ENCODE measurements at regions not wholly inside any gene's neighbourhood (a gene's known extent, or its start where the extent isn't known, plus 50 kb on each side); places are given as distances from the start of the nearest gene placed in this dataset.

DNA sequence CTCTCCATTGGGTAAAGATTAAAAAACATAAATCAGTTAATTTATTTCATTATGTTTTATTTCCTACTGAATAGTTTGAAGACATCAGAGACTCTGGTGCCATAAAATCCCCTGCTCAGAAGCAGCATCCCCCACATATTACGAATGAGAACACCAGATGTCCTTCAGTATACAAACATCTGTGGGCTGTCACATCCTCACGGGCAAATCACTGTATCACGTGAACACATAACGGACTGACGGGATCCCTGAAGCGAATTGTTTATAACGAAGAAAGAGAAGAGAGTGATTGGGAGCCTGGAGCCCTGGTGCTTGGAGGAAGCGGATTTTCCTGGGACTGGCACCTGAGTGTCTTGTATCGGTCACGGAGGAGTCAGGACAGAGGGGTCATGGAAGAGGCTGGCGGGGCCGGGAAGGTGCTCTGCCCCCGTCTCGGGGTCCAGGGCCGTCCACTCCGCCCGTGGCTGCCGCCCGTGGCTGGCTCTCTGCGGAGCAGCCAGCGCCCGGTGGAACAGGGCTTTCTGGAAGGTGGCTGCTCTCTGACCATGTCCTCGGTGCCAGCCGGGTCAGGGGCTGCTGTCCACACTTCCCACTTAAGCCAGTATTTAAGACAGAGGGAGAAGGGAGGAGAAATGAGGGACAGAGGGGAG lies 452.7 kb upstream of the FAT1 start:
- no peaks in the 10 kb centered on the region for H3K36me3 ChIP-seq (ENCODE audit: insufficient read depth, insufficient read length, low read length)
- no peaks in the 10 kb centered on the region for H3K4me1 ChIP-seq (ENCODE audit: insufficient read depth, insufficient read length)
- H3K27me3 ChIP-seq (ENCODE audit: insufficient read depth, insufficient read length) = no peaks in the 10 kb centered on the region
- H3K4me3 ChIP-seq (ENCODE audit: insufficient read length, low read depth) = no peak overlapping the region
- TF ChIP-seq ZNF274 (IDR thresholded peaks at IDR 0.05; ENCODE audit: low read depth, low read length) (no peak), YY1 (IDR thresholded peaks at IDR 0.05; ENCODE audit: insufficient read depth, insufficient read length) (no peak), SUZ12 (IDR thresholded peaks at IDR 0.05; ENCODE audit: extremely low read depth, insufficient read depth, insufficient read length) (no peak)
- no peak overlapping the region for H3K9ac ChIP-seq (ENCODE audit: insufficient read length, low read depth)
- no peaks in the 10 kb centered on the region for H3K9me3 ChIP-seq (ENCODE audit: insufficient read depth, low read length)
- DNase-seq (ENCODE audit: low read depth, low spot score) = no peak

DNA sequence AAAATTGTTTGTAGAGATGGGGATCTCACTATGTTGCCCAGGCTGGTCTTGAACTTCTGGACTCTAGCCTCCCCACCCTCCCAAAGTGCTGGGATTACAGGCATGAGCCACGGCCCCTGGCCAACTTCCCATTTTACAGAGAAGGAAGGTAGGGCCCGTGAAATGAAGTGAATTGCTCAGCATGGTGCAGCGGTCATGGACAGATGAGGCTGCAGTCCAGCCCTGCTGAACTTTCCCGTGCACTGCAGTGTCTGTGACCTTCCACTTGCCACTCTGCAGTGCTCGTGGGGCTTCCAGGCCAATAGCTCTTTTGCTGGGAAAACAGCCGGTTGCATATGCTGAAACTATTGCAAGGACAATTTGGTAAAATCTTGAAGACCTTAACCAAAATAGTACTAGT lies 454.4 kb upstream of the FAT1 start:
- TF ChIP-seq ZNF274 (IDR thresholded peaks at IDR 0.05; ENCODE audit: low read depth, low read length) (no peak), YY1 (IDR thresholded peaks at IDR 0.05; ENCODE audit: insufficient read depth, insufficient read length) (no peak), SUZ12 (IDR thresholded peaks at IDR 0.05; ENCODE audit: extremely low read depth, insufficient read depth, insufficient read length) (no peak)
- no peaks in the 10 kb centered on the region for H3K27me3 ChIP-seq (ENCODE audit: insufficient read depth, insufficient read length)
- H3K4me1 ChIP-seq (ENCODE audit: insufficient read depth, insufficient read length) = no peaks in the 10 kb centered on the region
- H3K36me3 ChIP-seq (ENCODE audit: insufficient read depth, insufficient read length, low read length) = no peaks in the 10 kb centered on the region
- H3K9me3 ChIP-seq (ENCODE audit: insufficient read depth, low read length) = no peaks in the 10 kb centered on the region
- no peak for DNase-seq (ENCODE audit: low read depth, low spot score)
- no peak overlapping the region for H3K4me3 ChIP-seq (ENCODE audit: insufficient read length, low read depth)
- no peak overlapping the region for H3K9ac ChIP-seq (ENCODE audit: insufficient read length, low read depth)

DNA sequence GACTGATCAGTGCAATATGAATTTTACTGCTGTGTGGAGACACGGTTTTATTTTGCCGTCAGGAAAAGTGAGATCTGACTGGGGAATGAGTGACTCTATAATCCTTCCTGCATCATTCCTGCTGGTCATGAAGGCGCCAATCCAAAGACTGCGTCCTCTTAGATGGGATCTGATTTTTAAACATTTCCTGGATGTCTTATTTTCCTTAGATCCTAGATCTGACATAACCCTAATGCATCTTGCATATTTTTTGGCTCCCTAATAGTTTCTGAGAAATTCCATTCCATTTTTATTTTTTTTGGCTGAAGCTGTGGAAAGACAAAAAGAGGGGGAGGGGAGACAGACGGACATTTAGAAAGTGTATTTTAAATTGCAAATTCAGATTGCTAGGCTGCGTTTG lies 454.9 kb upstream of the FAT1 start:
- Histone ChIP-seq H3K4me1 (ENCODE audit: insufficient read depth, insufficient read length) (no peaks in the 10 kb centered on the region), H3K9me3 (ENCODE audit: insufficient read depth, low read length) (no peaks in the 10 kb centered on the region), H3K36me3 (ENCODE audit: insufficient read depth, insufficient read length, low read length) (no peaks in the 10 kb centered on the region), H3K4me3 (ENCODE audit: insufficient read length, low read depth) (no peak overlapping the region), H3K9ac (ENCODE audit: insufficient read length, low read depth) (no peak overlapping the region), H3K27me3 (ENCODE audit: insufficient read depth, insufficient read length) (no peaks in the 10 kb centered on the region)
- DNase-seq (ENCODE audit: low read depth, low spot score) = no peak
- TF ChIP-seq YY1 (IDR thresholded peaks at IDR 0.05; ENCODE audit: insufficient read depth, insufficient read length) (no peak), SUZ12 (IDR thresholded peaks at IDR 0.05; ENCODE audit: extremely low read depth, insufficient read depth, insufficient read length) (no peak), ZNF274 (IDR thresholded peaks at IDR 0.05; ENCODE audit: low read depth, low read length) (no peak)

DNA sequence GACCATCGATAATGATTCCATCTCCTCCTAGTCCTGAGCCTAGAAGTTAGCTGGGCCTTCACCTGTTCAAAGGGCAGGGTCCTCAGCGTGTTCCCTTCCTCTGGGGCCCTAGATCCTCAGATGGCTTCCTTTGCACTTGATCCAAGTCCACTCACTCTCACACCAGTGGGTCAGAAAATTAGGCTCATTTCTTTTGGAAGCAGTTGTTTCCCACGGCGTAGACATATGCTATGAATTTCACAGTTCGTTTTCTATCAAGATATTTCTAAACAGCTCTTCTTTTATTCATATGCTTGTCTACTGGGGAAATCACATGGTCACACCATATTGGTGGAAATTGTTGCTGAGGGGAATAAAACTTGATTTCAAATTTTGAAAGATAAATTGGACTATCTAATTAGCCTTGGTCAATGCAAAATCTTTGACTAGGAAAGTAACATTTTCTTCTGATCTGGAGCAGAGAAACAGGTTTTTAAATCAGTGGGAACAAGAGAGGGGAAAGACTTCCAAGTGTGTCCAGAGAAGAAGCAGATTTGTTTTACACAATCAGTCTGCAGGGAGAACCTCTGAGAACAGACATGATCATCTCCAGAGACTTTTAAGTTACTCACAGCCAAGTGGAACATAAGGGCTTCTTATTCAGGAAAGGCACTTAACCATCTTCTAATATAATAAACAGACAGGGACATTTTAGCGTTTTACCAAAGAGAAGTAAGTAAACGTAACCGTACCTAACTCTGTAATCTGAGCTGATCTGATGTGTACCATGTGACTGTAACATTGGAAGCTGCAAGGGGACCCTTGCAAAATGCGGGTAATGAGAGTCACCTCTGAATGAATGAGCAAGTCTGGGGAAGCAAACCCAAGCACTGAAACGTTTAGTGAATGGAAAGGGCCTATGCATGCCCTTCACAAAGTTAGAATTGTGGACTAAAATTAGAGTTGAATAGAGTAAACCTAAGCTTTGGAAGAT lies 455.7 kb upstream of the FAT1 start:
- Histone ChIP-seq H3K4me3 (ENCODE audit: insufficient read length, low read depth) (no peak overlapping the region), H3K9ac (ENCODE audit: insufficient read length, low read depth) (no peak overlapping the region), H3K4me1 (ENCODE audit: insufficient read depth, insufficient read length) (no peaks in the 10 kb centered on the region), H3K27me3 (ENCODE audit: insufficient read depth, insufficient read length) (no peaks in the 10 kb centered on the region), H3K9me3 (ENCODE audit: insufficient read depth, low read length) (no peaks in the 10 kb centered on the region), H3K36me3 (ENCODE audit: insufficient read depth, insufficient read length, low read length) (no peaks in the 10 kb centered on the region)
- DNase-seq (ENCODE audit: low read depth, low spot score) = no peak
- no peak for TF ChIP-seq ZNF274 (IDR thresholded peaks at IDR 0.05; ENCODE audit: low read depth, low read length)
- TF ChIP-seq SUZ12 (IDR thresholded peaks at IDR 0.05; ENCODE audit: extremely low read depth, insufficient read depth, insufficient read length) = no peak
- no peak for TF ChIP-seq YY1 (IDR thresholded peaks at IDR 0.05; ENCODE audit: insufficient read depth, insufficient read length)

DNA sequence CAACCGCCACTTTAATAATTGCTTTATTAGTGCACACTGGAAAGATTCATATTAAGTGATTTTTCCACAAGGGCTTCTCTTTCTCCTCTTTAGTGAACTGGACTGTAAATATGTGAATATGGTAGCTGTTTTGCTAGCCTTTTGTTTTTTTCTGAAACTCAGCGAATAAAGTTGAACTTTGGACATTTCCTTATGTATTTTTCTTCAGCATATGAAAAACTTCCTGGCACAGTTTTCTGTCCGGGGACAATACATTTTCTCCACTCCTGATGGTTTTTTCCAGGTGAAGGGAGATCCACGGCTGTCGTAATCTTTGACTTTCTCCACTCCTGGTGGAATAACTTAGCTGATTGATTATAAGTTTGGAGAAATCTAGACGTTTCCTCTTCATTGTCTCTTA lies 457.4 kb upstream of the FAT1 start:
- Histone ChIP-seq H3K27me3 (ENCODE audit: insufficient read depth, insufficient read length) (no peaks in the 10 kb centered on the region), H3K4me1 (ENCODE audit: insufficient read depth, insufficient read length) (no peaks in the 10 kb centered on the region), H3K4me3 (ENCODE audit: insufficient read length, low read depth) (no peak overlapping the region), H3K9ac (ENCODE audit: insufficient read length, low read depth) (no peak overlapping the region), H3K36me3 (ENCODE audit: insufficient read depth, insufficient read length, low read length) (no peaks in the 10 kb centered on the region), H3K9me3 (ENCODE audit: insufficient read depth, low read length) (no peaks in the 10 kb centered on the region)
- TF ChIP-seq ZNF274 (IDR thresholded peaks at IDR 0.05; ENCODE audit: low read depth, low read length) (no peak), SUZ12 (IDR thresholded peaks at IDR 0.05; ENCODE audit: extremely low read depth, insufficient read depth, insufficient read length) (no peak), YY1 (IDR thresholded peaks at IDR 0.05; ENCODE audit: insufficient read depth, insufficient read length) (no peak)
- DNase-seq (ENCODE audit: low read depth, low spot score) = no peak

DNA sequence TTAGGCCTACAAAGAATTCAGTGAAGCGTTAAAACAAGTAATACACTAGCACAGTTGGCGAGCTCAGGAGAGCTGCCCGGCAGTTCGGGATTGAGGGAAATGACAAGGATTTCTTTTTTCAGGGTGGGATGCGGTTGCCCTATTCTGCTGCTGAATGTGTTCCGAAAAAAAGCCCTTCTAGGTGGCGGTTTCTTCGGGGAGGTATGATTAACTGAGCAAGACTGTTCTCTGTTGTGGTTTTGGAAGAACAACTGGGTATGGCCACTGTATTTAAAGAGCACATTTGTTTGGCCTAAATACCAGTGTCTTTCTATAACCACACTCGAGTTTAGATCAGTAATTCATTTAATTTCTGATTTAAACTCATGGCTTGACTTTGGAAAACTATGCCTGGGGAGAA lies 459.7 kb upstream of the FAT1 start:
- Histone ChIP-seq H3K4me1 (ENCODE audit: insufficient read depth, insufficient read length) (no peaks in the 10 kb centered on the region), H3K9me3 (ENCODE audit: insufficient read depth, low read length) (no peaks in the 10 kb centered on the region), H3K36me3 (ENCODE audit: insufficient read depth, insufficient read length, low read length) (no peaks in the 10 kb centered on the region), H3K9ac (ENCODE audit: insufficient read length, low read depth) (no peak overlapping the region), H3K4me3 (ENCODE audit: insufficient read length, low read depth) (no peak overlapping the region), H3K27me3 (ENCODE audit: insufficient read depth, insufficient read length) (no peaks in the 10 kb centered on the region)
- no peak for TF ChIP-seq ZNF274 (IDR thresholded peaks at IDR 0.05; ENCODE audit: low read depth, low read length)
- TF ChIP-seq SUZ12 (IDR thresholded peaks at IDR 0.05; ENCODE audit: extremely low read depth, insufficient read depth, insufficient read length) = no peak
- TF ChIP-seq YY1 (IDR thresholded peaks at IDR 0.05; ENCODE audit: insufficient read depth, insufficient read length) = no peak
- DNase-seq (ENCODE audit: low read depth, low spot score) = no peak

DNA sequence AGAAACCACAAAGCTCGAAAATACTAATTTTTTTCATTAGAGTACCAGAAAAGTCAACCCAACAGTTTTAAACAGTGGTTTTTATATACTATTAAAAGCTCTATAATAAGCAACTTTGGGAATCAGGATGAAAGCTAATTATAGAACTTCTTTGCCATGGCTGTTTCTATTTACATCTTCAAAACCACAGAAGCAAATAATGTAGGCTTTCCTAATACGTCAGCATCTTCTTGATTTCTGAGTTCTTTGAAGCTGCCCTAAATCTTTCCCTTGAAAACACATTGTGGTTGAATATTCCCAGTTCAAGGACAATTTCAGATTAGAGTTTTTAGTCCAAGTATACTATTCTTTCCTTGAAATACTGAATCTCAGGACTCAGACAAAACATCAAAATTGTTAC lies 460.2 kb upstream of the FAT1 start:
- no peak for DNase-seq (ENCODE audit: low read depth, low spot score)
- no peak overlapping the region for H3K4me3 ChIP-seq (ENCODE audit: insufficient read length, low read depth)
- no peaks in the 10 kb centered on the region for H3K36me3 ChIP-seq (ENCODE audit: insufficient read depth, insufficient read length, low read length)
- H3K9ac ChIP-seq (ENCODE audit: insufficient read length, low read depth) = no peak overlapping the region
- no peak for TF ChIP-seq ZNF274 (IDR thresholded peaks at IDR 0.05; ENCODE audit: low read depth, low read length)
- no peak for TF ChIP-seq YY1 (IDR thresholded peaks at IDR 0.05; ENCODE audit: insufficient read depth, insufficient read length)
- TF ChIP-seq SUZ12 (IDR thresholded peaks at IDR 0.05; ENCODE audit: extremely low read depth, insufficient read depth, insufficient read length) = no peak
- H3K9me3 ChIP-seq (ENCODE audit: insufficient read depth, low read length) = no peaks in the 10 kb centered on the region
- no peaks in the 10 kb centered on the region for H3K4me1 ChIP-seq (ENCODE audit: insufficient read depth, insufficient read length)
- H3K27me3 ChIP-seq (ENCODE audit: insufficient read depth, insufficient read length) = no peaks in the 10 kb centered on the region

Data from NT2/D1 (cell line).